CD4-positive, alpha-beta T cell treated with Interleukin-21 for 1 hour (primary cell): ENCODE measurements at regions not wholly inside any gene's neighbourhood (a gene's known extent, or its start where the extent isn't known, plus 50 kb on each side); places are given as distances from the start of the nearest gene placed in this dataset.
A peak's percentile ranks its signal among the peaks of the same experiment; 100 is the strongest.

ENCODE experiments used
- DNase-seq: peaks from one replicate; pipeline ENCODE4 v3.0.0-alpha.2; 2020

- no peak for DNase-seq
These were observed 892.0 kb downstream of the GATA3 start for GRCh38 chr10:8946451-8946850.

GRCh38 chr10:8950978-8951377 lies 896.5 kb downstream of the GATA3 start:
- DNase-seq, result no peak

- no peak for DNase-seq
These were observed 897.1 kb downstream of the GATA3 start for GRCh38 chr10:8951440-8952089.

GRCh38 chr10:8956400-8956799 lies 901.9 kb downstream of the GATA3 start:
- DNase-seq, result no peak

GRCh38 chr10:8962249-8962648 lies 907.8 kb downstream of the GATA3 start:
- DNase-seq, result no peak

- no peak for DNase-seq
These were observed 912.6 kb downstream of the GATA3 start for GRCh38 chr10:8967061-8967460.

GRCh38 chr10:8969853-8970252 lies 915.4 kb downstream of the GATA3 start:
- DNase-seq, result no peak

- no peak for DNase-seq
These were observed 921.0 kb downstream of the GATA3 start for GRCh38 chr10:8975535-8975934.

GRCh38 chr10:8978100-8978499 lies 923.6 kb downstream of the GATA3 start:
- DNase-seq, result no peak

GRCh38 chr10:8979976-8980375 lies 925.5 kb downstream of the GATA3 start:
- no peak for DNase-seq

- no peak for DNase-seq
These were observed 926.8 kb downstream of the GATA3 start for GRCh38 chr10:8981277-8981676.

GRCh38 chr10:8985651-8986050 lies 931.2 kb downstream of the GATA3 start:
- no peak for DNase-seq

GRCh38 chr10:8986975-8987374 lies 932.5 kb downstream of the GATA3 start:
- no peak for DNase-seq

GRCh38 chr10:8987712-8988111 lies 933.2 kb downstream of the GATA3 start:
- DNase-seq, result no peak

GRCh38 chr10:8990280-8990987 lies 935.9 kb downstream of the GATA3 start:
- DNase-seq, result no peak

- no peak for DNase-seq
These were observed 937.5 kb downstream of the GATA3 start for GRCh38 chr10:8992009-8992408.

GRCh38 chr10:8993864-8994263 lies 939.4 kb downstream of the GATA3 start:
- no peak for DNase-seq

GRCh38 chr10:8998751-8999150 lies 944.3 kb downstream of the GATA3 start:
- DNase-seq, result no peak

- no peak for DNase-seq
These were observed 948.6 kb downstream of the GATA3 start for GRCh38 chr10:9003122-9003521.

GRCh38 chr10:9004736-9005135 lies 950.2 kb downstream of the GATA3 start:
- no peak for DNase-seq

- DNase-seq, result no peak
These were observed 955.0 kb downstream of the GATA3 start for GRCh38 chr10:9009505-9009904.

GRCh38 chr10:9010093-9010492 lies 955.6 kb downstream of the GATA3 start:
- peak; percentile 75 for DNase-seq

GRCh38 chr10:9010931-9011670 lies 956.6 kb downstream of the GATA3 start:
- DNase-seq, result no peak

GRCh38 chr10:9012312-9012711 lies 957.8 kb downstream of the GATA3 start:
- DNase-seq, result no peak
